Right forelimb (tissue), 1 donor: ENCODE measurements at regions not wholly inside any gene's neighbourhood (a gene's known extent, or its start where the extent isn't known, plus 50 kb on each side); places are given as distances from the start of the nearest gene placed in this dataset.

Experiments
- DNase-seq: peaks from one replicate; pipeline ENCODE4 v3.0.0-alpha.2; 2018

DNA sequence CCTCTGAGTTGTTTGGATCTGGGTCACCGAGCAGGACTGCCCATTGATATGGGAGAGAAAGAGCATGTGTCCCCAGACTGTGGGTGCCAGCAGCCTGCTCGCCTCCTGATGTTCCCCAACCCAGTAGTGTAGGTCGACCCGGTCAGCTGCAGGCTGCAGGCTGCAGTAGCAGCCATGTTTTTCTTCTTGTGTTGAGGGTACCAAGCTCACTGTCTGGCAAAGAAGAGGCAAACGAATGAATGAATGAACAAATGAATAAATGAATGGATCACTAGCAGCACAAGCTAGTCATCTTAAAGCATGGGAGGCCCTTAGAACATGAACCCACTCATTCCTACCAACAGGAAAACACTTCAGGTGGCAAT is 293.2 kb downstream of the SOX9 start:
- no peak for DNase-seq

DNA sequence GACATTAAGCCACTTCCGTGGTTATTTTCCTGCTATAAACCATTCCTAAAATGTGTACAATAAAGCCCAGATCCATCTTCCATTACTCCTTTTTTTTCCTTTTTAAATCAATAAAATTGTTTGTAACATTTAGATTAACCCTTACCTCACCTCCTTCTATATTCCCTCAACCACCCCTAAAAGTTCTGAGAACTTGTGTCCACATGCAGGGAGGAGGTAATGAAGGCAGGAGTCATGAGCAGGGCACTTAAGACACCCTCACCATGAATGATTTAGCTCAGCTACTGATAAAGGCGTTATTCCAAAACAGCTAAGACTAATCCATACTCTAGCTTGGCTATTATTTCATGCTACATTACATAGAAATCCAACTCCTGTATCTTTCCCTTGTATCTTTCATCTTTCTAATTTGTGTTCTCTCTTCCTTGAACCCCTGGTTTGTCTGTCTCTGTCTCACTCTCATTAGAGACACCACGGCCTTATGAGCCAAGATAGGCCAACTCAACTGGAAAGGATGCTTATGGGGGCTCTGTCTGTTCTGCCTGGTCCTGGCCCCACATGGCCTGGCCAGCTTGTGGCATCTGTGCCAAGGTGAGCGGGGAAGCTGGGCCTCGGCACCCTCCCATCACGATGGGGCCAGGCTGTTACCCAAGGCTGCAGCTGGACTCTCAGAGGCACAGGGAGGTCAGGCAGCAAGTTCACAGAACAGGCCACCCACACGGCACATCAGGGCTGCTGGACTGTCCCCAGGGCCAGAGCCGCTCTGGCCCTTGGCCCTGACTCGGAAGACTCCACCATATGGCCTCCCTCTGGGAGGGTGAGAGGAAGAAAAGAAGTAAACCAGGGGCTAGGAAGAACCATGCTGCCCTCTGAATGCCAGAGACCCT is 294.4 kb downstream of the SOX9 start:
- no peak for DNase-seq

DNA sequence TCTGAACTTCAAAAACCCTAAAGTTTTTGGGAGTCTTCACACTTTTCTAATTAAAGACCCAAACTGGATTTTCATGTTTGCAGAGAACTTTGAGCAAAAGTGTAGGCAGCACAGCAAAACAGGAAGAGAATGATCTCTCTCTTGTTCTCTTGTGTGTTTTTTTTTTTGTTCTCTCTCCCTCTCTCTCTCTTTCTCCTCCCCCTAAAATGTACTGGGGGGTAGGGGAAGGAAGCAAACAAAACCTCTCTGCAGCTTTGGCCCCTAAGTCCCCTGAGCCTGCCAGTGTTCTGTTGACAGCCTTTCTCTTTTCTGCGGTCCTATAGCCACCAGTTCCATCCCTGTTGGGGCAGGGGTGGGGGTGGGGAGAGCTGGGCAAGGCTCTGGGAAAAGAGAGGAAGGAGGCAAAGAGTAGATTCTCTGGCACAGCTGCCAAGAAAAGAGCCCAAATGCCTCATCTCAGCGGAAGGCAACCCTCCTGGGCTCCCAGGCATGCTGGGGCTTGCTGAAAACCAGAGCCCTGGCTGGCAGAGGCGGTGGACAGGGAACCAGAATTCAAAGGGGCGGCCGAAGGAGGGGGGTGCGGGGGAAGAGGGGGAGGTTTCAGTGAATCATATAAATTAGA is 295.3 kb downstream of the SOX9 start:
- no peak for DNase-seq

DNA sequence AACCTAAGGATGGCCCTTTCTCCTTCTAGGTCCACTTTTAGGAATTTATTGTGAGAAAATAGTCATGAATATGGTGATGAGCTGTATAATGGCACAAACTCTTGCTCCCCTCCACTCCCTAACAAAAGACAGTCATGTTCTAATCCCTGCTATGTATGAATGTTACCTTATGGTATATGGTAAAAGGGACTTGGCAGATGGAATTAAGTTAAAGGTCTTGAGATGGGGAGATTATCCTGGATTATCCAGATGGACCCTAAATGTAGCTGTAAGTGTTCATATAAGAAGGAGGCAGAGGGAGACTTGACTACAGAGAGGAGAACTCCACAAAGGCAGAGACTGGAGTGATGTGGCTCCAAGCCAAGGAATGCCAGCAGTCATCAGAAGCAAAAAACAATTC is 296.1 kb downstream of the SOX9 start:
- no peak for DNase-seq

DNA sequence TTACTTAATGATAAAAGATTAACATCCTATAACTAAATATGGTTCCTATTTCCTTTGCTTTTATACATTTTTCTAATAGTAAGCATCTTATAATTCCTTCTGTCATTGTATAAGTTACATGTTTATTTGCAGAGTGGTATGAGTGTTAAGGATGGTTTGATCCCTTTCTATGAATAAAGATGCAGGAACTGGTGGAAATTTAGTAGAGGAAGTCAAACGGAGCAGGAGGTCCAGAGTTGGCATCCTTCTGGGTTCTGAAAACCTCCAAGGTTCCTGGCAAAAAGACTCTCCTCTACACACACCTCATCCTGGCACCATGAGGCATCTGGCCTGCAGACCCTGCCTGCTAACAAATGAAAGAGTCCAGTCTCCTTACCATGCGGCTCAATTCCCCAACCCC is 296.8 kb downstream of the SOX9 start:
- no peak for DNase-seq

DNA sequence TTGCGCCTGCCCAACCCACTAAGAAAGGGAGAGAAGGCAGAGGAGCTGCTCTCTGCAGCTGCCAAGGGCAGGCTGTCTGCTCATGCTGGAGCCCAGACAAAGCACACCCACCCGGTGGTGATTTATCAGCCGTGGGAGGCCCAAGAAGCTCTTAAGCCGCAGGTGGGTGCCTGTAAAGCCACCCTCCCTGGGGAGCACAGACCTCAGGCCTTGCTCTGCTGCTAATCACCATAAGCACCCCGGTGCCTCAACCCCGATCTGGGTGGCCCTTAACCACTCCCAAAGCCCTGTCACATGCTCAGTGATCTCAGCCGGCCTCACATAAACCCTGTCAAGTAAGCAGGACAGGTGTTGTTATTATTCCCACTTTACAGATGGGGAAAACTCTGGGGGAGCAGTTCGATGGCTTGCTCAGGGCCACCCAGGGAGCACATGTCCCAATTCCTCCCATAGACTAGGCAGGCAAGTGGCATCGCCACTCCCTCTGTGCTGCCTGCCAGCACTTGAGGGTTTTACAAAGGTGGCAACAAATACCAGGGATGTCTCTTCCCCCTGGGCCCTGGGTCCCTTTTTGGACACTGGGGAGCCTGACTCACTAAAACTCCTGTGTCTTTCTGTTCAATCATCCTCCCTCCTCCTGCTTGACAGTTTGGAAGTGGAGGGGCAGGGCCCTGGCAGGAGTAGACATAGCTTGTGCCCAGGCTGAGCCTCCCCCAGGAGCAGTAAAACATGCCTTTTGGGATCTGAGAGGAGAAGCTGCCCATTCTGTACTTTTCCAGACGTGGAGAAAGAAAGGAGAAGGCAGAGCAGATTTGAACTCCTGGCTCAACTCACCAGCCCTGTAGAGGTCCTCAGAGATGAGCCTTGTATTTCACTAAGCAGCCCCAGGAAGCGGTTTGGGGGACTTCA is 299.3 kb downstream of the SOX9 start:
- no peak for DNase-seq

DNA sequence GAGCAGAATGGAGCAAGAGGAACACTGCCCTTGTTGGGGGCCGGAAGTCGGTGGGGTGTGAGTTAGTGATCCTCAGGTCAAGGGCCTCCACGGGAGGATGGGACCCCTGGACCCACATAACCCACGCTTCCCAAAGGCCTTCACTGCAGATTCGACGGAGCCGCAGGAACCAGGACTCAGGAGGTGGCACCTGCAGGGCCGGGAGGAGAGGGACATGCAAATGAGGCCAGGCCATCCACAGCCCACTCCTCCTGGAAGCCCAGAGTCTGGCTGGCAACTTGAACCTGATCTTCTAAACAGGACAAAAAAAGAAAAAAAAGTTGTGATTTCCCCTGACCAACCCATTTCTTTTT is 299.9 kb downstream of the SOX9 start:
- DNase-seq: no peak

DNA sequence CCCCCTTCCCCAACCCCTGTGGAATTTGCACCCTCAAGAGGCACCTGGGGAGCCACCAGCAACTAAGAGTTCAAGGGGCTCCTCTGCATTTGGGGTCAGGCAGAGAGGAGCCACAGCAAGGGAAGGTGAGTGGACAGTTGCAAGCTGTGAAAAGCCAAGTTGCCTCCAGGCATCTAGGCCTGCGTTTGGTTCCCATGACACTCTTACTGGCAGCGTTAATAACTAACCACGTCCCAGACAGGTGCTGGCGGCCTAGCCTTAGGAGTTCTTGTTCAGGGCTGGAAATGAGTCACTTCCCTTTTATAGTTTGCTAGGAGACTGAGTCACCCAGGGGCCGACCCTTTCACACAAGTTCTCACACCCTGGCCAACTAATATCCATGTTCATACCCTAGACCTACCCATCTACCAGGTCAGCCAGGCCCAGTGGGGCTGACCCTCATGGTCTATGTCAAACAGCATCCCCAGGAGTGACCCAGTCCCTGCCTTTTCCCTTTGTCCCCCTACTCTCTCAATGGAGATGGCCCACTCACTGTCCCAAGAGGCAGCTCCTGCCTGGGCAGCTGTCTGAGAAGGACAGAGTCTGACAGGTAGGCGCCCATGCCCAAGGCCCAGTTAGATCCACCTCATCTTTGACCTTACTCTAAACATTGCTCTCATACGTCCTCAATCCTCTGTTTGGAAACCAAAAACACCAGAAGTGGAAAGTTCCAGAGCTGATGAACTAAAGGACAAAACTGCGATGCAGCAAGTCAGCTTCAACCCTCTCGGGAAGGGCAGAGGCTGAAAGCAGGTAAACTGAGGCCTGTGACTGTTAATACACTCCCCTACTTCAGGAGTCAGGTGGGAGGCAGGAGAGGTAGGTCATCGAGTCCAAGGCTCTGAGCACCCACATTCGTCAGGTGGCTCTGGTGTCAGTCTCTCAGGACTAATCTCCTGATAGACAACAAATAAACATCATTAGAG is 300.6 kb downstream of the SOX9 start:
- no peak for DNase-seq

DNA sequence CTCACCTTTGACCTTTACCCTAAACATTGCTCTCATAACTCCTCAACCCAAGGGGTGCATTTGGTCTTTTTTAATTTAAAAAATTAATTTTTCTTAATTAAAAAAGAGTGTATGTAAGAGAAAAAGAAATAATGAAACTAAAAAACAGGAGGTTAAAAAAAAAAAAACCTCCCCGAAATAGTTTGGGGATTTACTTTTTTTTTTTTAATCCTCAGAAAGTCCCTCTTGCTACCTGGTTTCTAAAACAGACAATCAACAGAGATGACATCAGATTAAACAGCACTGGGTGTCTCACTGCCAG is 301.3 kb downstream of the SOX9 start:
- DNase-seq: no peak

DNA sequence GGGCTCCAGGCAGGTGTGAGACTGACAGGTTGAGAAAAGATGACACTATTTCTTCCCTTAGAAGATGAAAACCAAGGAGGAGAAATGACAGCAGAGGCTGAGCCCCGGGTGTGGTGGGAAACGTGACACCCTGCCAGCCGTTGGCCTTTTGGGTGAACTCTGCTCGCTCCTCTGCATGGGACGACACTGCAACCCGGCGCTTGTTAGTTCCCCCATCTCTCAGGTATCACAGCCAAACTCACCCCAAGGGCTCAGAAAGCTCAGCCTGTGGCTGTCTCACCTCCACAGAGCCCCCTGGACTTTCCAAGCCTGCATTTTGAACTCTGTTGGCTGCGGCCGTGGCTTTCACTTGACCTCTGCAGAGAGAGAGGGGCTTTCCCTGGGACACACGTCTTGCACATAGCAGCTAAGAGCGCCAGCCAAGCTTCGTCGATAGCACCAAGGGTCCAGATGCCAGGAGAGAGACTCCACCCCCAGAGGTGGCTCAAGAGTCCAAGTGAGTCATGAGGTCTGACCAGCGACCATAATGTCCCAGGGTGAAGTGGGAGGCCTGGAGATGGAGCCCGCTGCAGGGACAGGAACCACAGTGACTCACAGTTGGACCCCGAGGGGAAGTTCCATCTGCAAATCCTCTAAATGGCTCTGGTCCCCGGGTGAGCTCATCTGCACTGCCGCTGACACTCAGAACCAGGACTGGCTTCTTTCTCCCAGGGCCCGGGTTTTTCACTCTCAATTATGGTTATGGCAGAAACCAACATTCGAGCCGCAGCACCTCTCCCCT is 301.9 kb downstream of the SOX9 start:
- DNase-seq: no peak

DNA sequence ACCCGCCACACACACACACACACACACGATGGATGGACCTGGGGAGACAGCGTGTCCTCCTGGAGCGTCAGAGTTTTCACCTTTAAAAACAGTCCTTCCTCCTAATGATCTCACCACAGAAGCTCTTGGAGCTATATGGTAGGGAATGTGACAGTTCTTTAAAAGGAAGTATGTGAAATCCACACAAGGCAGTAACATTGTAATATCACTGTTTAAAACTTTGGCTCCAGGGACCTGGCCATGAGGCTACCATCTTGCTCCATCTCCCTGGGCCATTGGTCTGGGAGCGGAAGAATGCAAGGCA is 302.4 kb downstream of the SOX9 start:
- DNase-seq: no peak

DNA sequence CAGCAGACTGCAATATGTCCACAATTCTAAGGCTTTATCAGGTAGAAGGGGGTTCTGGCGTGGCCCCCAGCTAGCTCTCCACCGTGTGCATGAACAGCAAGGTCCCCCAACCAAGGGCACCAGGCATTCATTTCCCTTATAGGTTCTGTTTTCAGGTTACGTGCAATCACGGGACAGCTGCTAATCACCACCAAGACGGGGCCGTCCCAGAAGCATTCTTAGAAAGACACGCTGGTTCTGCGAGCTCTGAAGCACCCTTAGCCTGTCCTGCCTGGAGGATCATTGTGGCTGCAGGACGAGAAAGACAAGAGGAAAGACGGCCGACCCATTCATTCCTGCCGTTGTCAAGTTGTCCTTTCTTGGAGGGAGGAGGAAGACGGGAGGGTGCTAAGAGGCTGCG is 302.9 kb downstream of the SOX9 start:
- DNase-seq: no peak

DNA sequence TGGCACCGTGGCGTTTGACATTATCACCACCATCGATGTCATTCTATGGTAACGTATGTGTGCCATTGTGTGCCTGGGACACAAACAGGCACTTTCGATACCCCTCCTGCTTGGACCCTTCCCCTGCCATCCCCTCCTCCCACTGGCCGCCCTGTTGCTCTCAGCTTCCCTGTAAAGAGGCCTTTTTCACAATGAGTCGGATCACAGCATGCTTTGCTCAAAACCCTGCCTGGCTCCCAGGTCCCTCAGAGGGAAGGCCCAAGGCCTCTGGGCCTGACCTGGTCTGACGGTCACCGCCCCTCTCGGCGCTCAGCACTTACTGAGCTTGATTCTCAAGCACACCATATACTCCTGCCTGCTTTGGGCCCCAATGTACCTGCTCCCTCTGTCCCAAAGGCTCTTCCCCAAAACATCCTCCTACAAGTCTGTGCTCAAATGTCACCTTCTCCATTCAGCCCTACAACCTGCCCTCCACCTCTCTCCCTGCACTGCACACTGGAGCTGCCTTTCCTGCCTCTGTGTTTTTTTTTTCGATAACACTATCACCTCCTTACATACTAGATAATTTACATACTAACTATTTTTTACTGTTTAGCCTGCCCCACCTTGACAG is 303.8 kb downstream of the SOX9 start:
- no peak for DNase-seq

DNA sequence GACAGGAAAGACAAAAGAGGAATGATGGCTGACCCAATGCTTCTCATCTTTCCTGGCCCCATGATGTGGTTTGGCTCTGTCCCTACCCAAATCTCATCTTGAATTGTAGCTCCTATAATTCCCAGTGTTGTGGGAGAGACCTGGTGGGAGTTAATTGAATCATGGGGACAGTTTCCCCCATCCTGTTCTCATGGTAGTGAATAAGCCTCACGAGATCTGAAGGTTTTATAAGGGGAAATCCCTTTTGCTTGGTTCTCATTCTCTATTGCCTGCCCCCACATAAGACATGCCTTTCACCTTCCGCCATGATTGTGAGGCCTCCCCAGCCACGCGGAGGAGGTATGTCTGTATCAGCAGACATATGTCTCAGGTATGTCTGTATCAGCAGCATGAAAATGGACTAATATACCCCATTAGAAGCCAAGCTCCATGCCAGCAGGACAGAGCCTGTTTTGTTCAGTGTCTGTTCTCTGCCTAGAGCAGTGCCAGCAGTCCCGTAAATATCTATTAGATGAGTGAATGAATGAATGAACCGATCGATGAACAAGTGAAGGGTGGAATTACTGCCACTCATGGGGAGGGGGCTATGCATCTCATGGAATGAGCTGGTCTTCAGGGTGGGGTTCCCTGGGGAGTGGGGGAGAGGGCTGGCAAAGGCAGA is 304.4 kb downstream of the SOX9 start:
- DNase-seq: no peak

DNA sequence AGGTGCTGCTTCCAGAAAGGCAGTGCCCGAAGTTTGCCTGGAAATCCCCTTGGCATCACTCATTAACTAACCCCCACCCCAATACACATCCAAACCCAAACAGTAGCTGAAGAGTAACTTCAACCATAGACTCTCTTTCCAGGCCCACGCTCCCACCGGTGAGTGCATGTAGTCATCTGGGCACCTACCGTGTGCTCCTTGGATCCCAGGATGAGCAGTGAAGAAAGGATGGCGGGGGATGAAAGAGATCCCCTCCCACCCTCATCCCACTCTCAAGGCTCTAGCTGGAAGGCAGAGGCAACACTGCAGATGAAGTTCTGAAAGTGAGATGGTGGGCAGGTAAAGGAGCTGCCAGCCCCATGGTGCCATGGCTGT is 305.0 kb downstream of the SOX9 start:
- no peak for DNase-seq

DNA sequence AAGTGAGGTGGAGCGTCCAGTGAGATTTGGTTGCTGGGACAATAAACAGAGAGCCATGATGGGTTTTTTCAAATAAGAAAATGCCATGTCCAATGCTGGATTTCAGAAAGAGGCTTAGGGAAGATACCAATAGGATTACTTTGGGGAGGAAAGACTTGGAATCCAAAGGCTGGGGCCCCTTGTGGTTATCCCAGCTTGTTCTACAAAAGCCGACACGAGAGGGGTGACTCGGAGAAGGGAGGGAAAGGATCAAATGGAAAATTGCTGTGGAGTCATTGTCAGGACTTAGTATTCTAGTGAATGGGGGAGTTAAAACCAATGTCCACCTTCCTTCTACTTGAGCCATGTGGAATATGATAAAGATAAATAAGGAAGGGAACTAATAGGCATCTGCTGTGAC is 305.5 kb downstream of the SOX9 start:
- no peak for DNase-seq

DNA sequence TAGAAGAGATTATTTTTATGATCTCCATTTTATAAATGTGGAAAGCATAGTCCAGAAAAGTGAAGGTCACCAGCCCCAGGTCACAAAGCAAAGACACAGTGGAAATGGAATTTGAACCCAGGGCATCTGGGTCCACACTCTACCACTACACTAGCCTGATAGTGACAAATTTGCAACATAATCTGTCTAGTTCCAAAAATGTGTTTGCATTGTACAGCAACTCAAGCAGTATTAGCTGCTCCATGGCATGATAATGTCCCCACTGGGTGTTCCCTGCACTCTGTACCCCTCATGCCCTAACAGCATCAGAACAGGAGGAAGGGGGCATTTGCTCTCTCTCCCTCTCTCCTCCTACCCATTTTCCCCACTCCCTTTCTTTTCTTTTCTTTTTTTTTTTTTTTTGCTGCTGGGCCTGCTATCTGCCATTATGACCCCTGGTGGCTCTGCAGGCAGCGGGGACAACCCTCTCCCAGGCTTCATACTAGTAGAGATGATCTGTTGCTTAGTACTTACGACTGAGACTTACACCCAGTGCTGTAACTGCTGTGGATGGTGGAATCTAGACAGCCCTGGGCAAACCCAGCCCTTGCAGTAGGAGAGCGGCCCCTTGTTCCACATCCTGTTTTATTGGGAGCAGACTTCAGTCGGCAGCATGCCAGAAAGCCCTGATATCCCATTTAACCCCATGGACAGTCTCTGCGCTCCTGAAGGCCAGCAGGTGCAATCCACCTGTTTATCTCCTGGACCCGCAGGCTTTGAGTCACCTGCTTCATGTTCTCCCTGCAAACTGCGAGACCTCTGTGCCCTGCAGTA is 306.3 kb downstream of the SOX9 start:
- DNase-seq: no peak

DNA sequence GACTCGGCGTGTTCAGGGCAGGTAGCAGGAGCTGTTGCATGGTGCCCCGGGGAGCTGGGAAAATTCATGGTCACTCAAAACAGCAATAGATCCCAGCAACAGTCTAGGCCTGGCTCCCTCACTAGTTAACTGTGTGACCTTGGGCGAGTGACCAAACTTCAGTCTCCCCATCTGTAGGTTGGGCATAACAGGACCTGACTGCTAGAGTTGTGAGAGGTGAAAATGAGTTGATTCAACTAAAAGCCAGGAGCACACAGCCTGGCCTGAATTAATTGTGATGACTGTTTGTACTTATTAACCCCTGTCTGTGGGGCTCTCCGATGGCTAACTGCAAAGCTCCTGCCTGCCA is 306.9 kb downstream of the SOX9 start:
- DNase-seq: no peak

DNA sequence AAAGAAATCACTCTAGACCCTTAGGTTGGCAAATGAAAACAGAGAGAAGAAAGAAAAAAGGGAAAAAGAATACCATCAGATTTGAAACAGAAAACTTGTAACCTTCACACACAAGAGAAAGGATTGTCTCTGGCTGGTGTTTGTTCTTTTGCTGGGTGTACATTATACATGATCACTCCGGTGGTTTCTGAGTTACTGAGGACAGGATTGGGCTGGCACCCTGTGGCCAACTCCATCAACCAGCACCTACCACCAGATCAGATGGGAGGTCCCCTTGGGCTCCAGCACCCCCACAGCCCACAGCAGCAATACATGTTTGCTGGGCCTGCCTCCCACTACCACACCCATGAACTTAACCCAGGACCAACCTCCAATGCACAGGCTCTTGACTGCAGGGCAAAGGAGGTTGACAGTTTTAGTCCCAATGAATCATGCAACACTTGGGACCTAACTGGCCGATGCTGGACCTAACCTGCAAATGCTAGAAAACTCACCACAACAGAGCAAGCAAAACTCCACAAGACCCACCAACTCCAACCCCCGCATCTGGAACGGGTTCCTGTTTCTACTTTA is 308.3 kb downstream of the SOX9 start:
- no peak for DNase-seq
